Neural progenitor cell (in vitro differentiated cells): ENCODE measurements at regions not wholly inside any gene's neighbourhood (a gene's known extent, or its start where the extent isn't known, plus 50 kb on each side); places are given as distances from the start of the nearest gene placed in this dataset.

Source experiments
- CTCF ChIP-seq: fragments of 200-600 bp; sonication (generic); IDR thresholded peaks from 2 replicates; pipeline ENCODE4 v1.5.1; 2017; ENCODE audit warnings: antibody characterized with exemption, mild to moderate bottlenecking
- EZH2 ChIP-seq: fragments of 200-600 bp; sonication (generic); IDR thresholded peaks from 2 replicates; pipeline ENCODE4 v1.6.1; 2017; ENCODE audit warnings: antibody characterized with exemption, mild to moderate bottlenecking, moderate library complexity
- EZH2phosphoT487 ChIP-seq: fragments of 200-600 bp; sonication (generic); IDR thresholded peaks from 2 replicates; pipeline ENCODE4 v1.6.1; 2017; ENCODE audit warnings: antibody characterized with exemption

GRCh38 chr3:64909757-64910467, 222.1 kb upstream of the ADAMTS9 start:
- TF ChIP-seq CTCF (no peak), EZH2 (no peak), EZH2phosphoT487 (no peak)
